ENCODE measurements at regions not wholly inside any gene's neighbourhood (a gene's known extent, or its start where the extent isn't known, plus 50 kb on each side); places are given as distances from the start of the nearest gene placed in this dataset.
"Not testable (repeated sequence)": the region's sequence is repeated elsewhere in the genome, so short reads cannot be mapped to it uniquely, and the experiment has no call there.

- no peak for DNase-seq (ENCODE audit: low read depth)
- no peak for TF ChIP-seq CTCF (IDR thresholded peaks at IDR 0.05; ENCODE audit: low read length, missing control alignments)
- no peak overlapping the region for H3K4me3 ChIP-seq (replicated peaks; ENCODE audit: low read depth, low read length)
Measured at GRCh38 chr2:155513248-155513647, 814.8 kb downstream of the KCNJ3 start.

- no peak for DNase-seq (ENCODE audit: low read depth)
- no peak for TF ChIP-seq CTCF (IDR thresholded peaks at IDR 0.05; ENCODE audit: low read length, missing control alignments)
- H3K4me3 ChIP-seq (replicated peaks; ENCODE audit: low read depth, low read length): no peak overlapping the region
Measured at GRCh38 chr2:155502766-155503165, 804.3 kb downstream of the KCNJ3 start.

- no peak for TF ChIP-seq CTCF (IDR thresholded peaks at IDR 0.05; ENCODE audit: low read length, missing control alignments)
- H3K4me3 ChIP-seq (replicated peaks; ENCODE audit: low read depth, low read length): no peak overlapping the region
- DNase-seq (ENCODE audit: low read depth): no peak
Measured at GRCh38 chr2:155498106-155498505, 799.6 kb downstream of the KCNJ3 start.

GRCh38 chr2:155494744-155495143 is 796.2 kb downstream of the KCNJ3 start:
- no peak overlapping the region for H3K4me3 ChIP-seq (replicated peaks; ENCODE audit: low read depth, low read length)
- no peak for DNase-seq (ENCODE audit: low read depth)
- TF ChIP-seq CTCF (IDR thresholded peaks at IDR 0.05; ENCODE audit: low read length, missing control alignments): no peak

GRCh38 chr2:155485141-155485842 is 786.8 kb downstream of the KCNJ3 start:
- no peak for DNase-seq (ENCODE audit: low read depth)
- TF ChIP-seq CTCF (IDR thresholded peaks at IDR 0.05; ENCODE audit: low read length, missing control alignments): no peak
- H3K4me3 ChIP-seq (replicated peaks; ENCODE audit: low read depth, low read length): no peak overlapping the region

- DNase-seq (ENCODE audit: low read depth): no peak
- no peak overlapping the region for H3K4me3 ChIP-seq (replicated peaks; ENCODE audit: low read depth, low read length)
- no peak for TF ChIP-seq CTCF (IDR thresholded peaks at IDR 0.05; ENCODE audit: low read length, missing control alignments)
Measured at GRCh38 chr2:155481141-155481540, 782.6 kb downstream of the KCNJ3 start.

- DNase-seq (ENCODE audit: low read depth): not testable (repeated sequence)
Measured at GRCh38 chr2:155472018-155472417, 773.5 kb downstream of the KCNJ3 start.

More at GRCh38 chr2:155472018-155472417, 773.5 kb downstream of the KCNJ3 start:
- not testable (repeated sequence) for H3K4me3 ChIP-seq (replicated peaks; ENCODE audit: low read depth, low read length)

Measured in fibroblast of pulmonary artery (primary cell).